WTC11 (cell line): ENCODE measurements at regions not wholly inside any gene's neighbourhood (a gene's known extent, or its start where the extent isn't known, plus 50 kb on each side); places are given as distances from the start of the nearest gene placed in this dataset.

Source experiments
- ATAC-seq: fragments of 200-7000 bp; cut with Tn5 transposase; 2 replicates; pipeline ENCODE4 v1.10.0; 2021; ENCODE audit warnings: mild to moderate bottlenecking, moderate library complexity
- CTCF ChIA-PET: fragments of 300-600 bp; sonication (Branson Sonifier 250); formaldehyde crosslinking; loops from one replicate; lab custom pipeline; 2021; ENCODE audit warnings: antibody characterized with exemption; lab: Charles Lee
- POLR2A ChIA-PET: fragments of 350-600 bp; sonication (Branson Sonifier 250); formaldehyde crosslinking; loops from one replicate; lab custom pipeline; 2021; ENCODE audit warnings: antibody characterized with exemption; lab: Charles Lee
- DNase-seq: peaks from one replicate; pipeline ENCODE4 v3.0.0; 2021; ENCODE audit warnings: low spot score
- H3K27ac Mint-ChIP-seq: 2 replicates; pipeline ENCODE4 v1.8.0; 2021; ENCODE audit warnings: mixed read lengths
- H3K27me3 Mint-ChIP-seq: 2 replicates; pipeline ENCODE4 v1.8.0; 2021; ENCODE audit warnings: low read depth, mild to moderate bottlenecking, moderate library complexity, mixed read lengths
- H3K36me3 Mint-ChIP-seq: 2 replicates; pipeline ENCODE4 v1.8.0; 2021; ENCODE audit warnings: mixed read lengths
- H3K4me1 Mint-ChIP-seq: 2 replicates; pipeline ENCODE4 v1.8.0; 2022; ENCODE audit warnings: mixed read lengths
- H3K4me3 Mint-ChIP-seq: 2 replicates; pipeline ENCODE4 v1.8.0; 2021; ENCODE audit warnings: mild to moderate bottlenecking, moderate library complexity, mixed read lengths
- H3K9me3 Mint-ChIP-seq: 2 replicates; pipeline ENCODE4 v1.8.0; 2021; ENCODE audit warnings: mixed read lengths
- ARID4B ChIP-seq: sonication (generic); formaldehyde crosslinking; IDR thresholded peaks from 2 replicates; pipeline ENCODE4 v1.8.0; 2023; ENCODE audit warnings: missing genetic modification reagents, mild to moderate bottlenecking, borderline replicate concordance
- ATF2 ChIP-seq: sonication (generic); formaldehyde crosslinking; IDR thresholded peaks from 2 replicates; pipeline ENCODE4 v1.8.1; 2022; ENCODE audit warnings: low read depth, missing genetic modification reagents, borderline replicate concordance
- ATF3 ChIP-seq: sonication (generic); formaldehyde crosslinking; conservative IDR thresholded peaks from 2 replicates; pipeline ENCODE4 v1.8.1; 2022; ENCODE audit warnings: mild to moderate bottlenecking, missing genetic modification reagents
- CDX4 ChIP-seq: fragments of 250-450 bp; sonication (Bioruptor Pico); IDR thresholded peaks from 2 replicates; pipeline ENCODE4 v1.9.0; 2021; ENCODE audit warnings: moderate library complexity, mild to moderate bottlenecking, inconsistent platforms, borderline replicate concordance
- CREM ChIP-seq: sonication (generic); formaldehyde crosslinking; IDR thresholded peaks from 2 replicates; pipeline ENCODE4 v1.8.1; 2022; ENCODE audit warnings: mild to moderate bottlenecking, missing genetic modification reagents, moderate library complexity
- E2F1 ChIP-seq: sonication (generic); formaldehyde crosslinking; IDR thresholded peaks from 2 replicates; pipeline ENCODE4 v1.8.0; 2022; ENCODE audit warnings: mild to moderate bottlenecking, missing genetic modification reagents
- E2F4 ChIP-seq: sonication (generic); formaldehyde crosslinking; IDR thresholded peaks from 2 replicates; pipeline ENCODE4 v1.8.1; 2022; ENCODE audit warnings: low read depth, mild to moderate bottlenecking, moderate library complexity, missing genetic modification reagents, borderline replicate concordance
- ELF4 ChIP-seq: sonication (generic); formaldehyde crosslinking; IDR thresholded peaks from 2 replicates; pipeline ENCODE4 v1.8.1; 2022; ENCODE audit warnings: low read depth, mild to moderate bottlenecking, moderate library complexity, missing genetic modification reagents
- EMX1 ChIP-seq: fragments of 250-450 bp; sonication (Bioruptor Pico); IDR thresholded peaks from 2 replicates; pipeline ENCODE4 v1.8.0; 2021; ENCODE audit warnings: mild to moderate bottlenecking
- FOXJ3 ChIP-seq: sonication (generic); formaldehyde crosslinking; IDR thresholded peaks from 2 replicates; pipeline ENCODE4 v1.9.0; 2021; ENCODE audit warnings: missing genetic modification reagents, mild to moderate bottlenecking, borderline replicate concordance
- FOXK1 ChIP-seq: sonication (generic); formaldehyde crosslinking; IDR thresholded peaks from 2 replicates; pipeline ENCODE4 v1.8.0; 2022; ENCODE audit warnings: mild to moderate bottlenecking, moderate library complexity, missing genetic modification reagents
- GABPB1 ChIP-seq: sonication (generic); formaldehyde crosslinking; IDR thresholded peaks from 2 replicates; pipeline ENCODE4 v1.8.1; 2023; ENCODE audit warnings: mild to moderate bottlenecking, missing genetic modification reagents
- HMGA2 ChIP-seq: fragments of 250-450 bp; sonication (Bioruptor Pico); IDR thresholded peaks from 2 replicates; pipeline ENCODE4 v1.4.0; 2021; ENCODE audit warnings: mild to moderate bottlenecking, moderate library complexity
- IRF2 ChIP-seq: sonication (generic); formaldehyde crosslinking; IDR thresholded peaks from 2 replicates; pipeline ENCODE4 v1.8.0; 2022; ENCODE audit warnings: low read depth, missing genetic modification reagents, borderline replicate concordance
- JAZF1 ChIP-seq: fragments of 250-450 bp; sonication (Bioruptor Pico); IDR thresholded peaks from 2 replicates; pipeline ENCODE4 v1.9.0; 2021; ENCODE audit warnings: moderate library complexity, mild to moderate bottlenecking, inconsistent platforms
- MLX ChIP-seq: sonication (generic); formaldehyde crosslinking; IDR thresholded peaks from 2 replicates; pipeline ENCODE4 v1.8.1; 2023; ENCODE audit warnings: mild to moderate bottlenecking, missing genetic modification reagents, moderate library complexity
- NFE2L1 ChIP-seq: sonication (generic); formaldehyde crosslinking; IDR thresholded peaks from 2 replicates; pipeline ENCODE4 v1.8.1; 2023; ENCODE audit warnings: missing genetic modification reagents
- NR1H2 ChIP-seq: sonication (generic); formaldehyde crosslinking; IDR thresholded peaks from 2 replicates; pipeline ENCODE4 v1.9.0; 2021; ENCODE audit warnings: mild to moderate bottlenecking, moderate library complexity, missing genetic modification reagents
- NR3C1 ChIP-seq: sonication (generic); formaldehyde crosslinking; conservative IDR thresholded peaks from 2 replicates; pipeline ENCODE4 v1.8.1; 2023; ENCODE audit warnings: low read depth, mild to moderate bottlenecking, missing genetic modification reagents
- OVOL2 ChIP-seq: fragments of 250-450 bp; sonication (Bioruptor Pico); IDR thresholded peaks from 2 replicates; pipeline ENCODE4 v1.9.0; 2021; ENCODE audit warnings: mild to moderate bottlenecking, borderline replicate concordance
- SP1 ChIP-seq: sonication (generic); formaldehyde crosslinking; conservative IDR thresholded peaks from 2 replicates; pipeline ENCODE4 v1.8.1; 2022; ENCODE audit warnings: missing genetic modification reagents
- TEAD1 ChIP-seq: sonication (generic); formaldehyde crosslinking; IDR thresholded peaks from 2 replicates; pipeline ENCODE4 v1.8.0; 2022; ENCODE audit warnings: mild to moderate bottlenecking, missing genetic modification reagents
- TEAD4 ChIP-seq: sonication (generic); formaldehyde crosslinking; IDR thresholded peaks from 2 replicates; pipeline ENCODE4 v1.8.0; 2022; ENCODE audit warnings: mild to moderate bottlenecking, missing genetic modification reagents
- TP53 ChIP-seq: sonication (generic); formaldehyde crosslinking; IDR thresholded peaks from 2 replicates; pipeline ENCODE4 v1.8.1; 2023; ENCODE audit warnings: mild to moderate bottlenecking, missing genetic modification reagents
- ZNF232 ChIP-seq: sonication (generic); formaldehyde crosslinking; IDR thresholded peaks from 2 replicates; pipeline ENCODE4 v1.8.0; 2022; ENCODE audit warnings: mild to moderate bottlenecking, missing genetic modification reagents
- ZNF263 ChIP-seq: sonication (generic); formaldehyde crosslinking; IDR thresholded peaks from 2 replicates; pipeline ENCODE4 v1.8.1; 2022; ENCODE audit warnings: low read depth, mild to moderate bottlenecking, moderate library complexity, missing genetic modification reagents
- ZNF423 ChIP-seq: fragments of 250-450 bp; sonication (Bioruptor Pico); IDR thresholded peaks from 2 replicates; pipeline ENCODE4 v2.1.2; 2022; ENCODE audit warnings: mild to moderate bottlenecking, moderate library complexity

GRCh38 chr22:48319321-48320047, 1508.2 kb downstream of the BRD1 start:
- H3K27me3 Mint-ChIP-seq = no peaks in the 10 kb centered on the region; the same call in 1 of the 2 replicates

GRCh38 chr22:48318575-48319320, 1508.9 kb downstream of the BRD1 start:
- H3K36me3 Mint-ChIP-seq = peaks cover under 1% of the 10 kb centered on the region; the same call in 1 of the 2 replicates
- ChIA-PET POLR2A (no interaction called here), CTCF (no interaction called here)
- peaks cover 9% of the 10 kb centered on the region for H3K9me3 Mint-ChIP-seq
- ATAC-seq (no peak), DNase-seq (peak; percentile 4)
- H3K27ac Mint-ChIP-seq = no peak overlapping the region
- no peaks in the 10 kb centered on the region; the same call in 1 of the 2 replicates for H3K27me3 Mint-ChIP-seq
- peaks cover 23% of the 10 kb centered on the region for H3K4me1 Mint-ChIP-seq
- H3K4me3 Mint-ChIP-seq = no peak overlapping the region
- TF ChIP-seq NFE2L1 (CRISPR knock-in tag) = no peak
- TF ChIP-seq ZNF263 = no peak
- no peak for TF ChIP-seq JAZF1 (CRISPR knock-in tag)
- no peak for TF ChIP-seq ZNF423 (CRISPR knock-in tag)
- no peak for TF ChIP-seq TP53
- no peak for TF ChIP-seq ARID4B (CRISPR knock-in tag)
- no peak for TF ChIP-seq SP1 (CRISPR knock-in tag)
- TF ChIP-seq GABPB1 (CRISPR knock-in tag) = no peak
- TF ChIP-seq MLX (CRISPR knock-in tag) = no peak

More at GRCh38 chr22:48319321-48320047, 1508.2 kb downstream of the BRD1 start:
- TF ChIP-seq IRF2 (CRISPR knock-in tag) = no peak
- no peak for TF ChIP-seq E2F1
- TF ChIP-seq ELF4 (CRISPR knock-in tag) = no peak
- no peak for TF ChIP-seq ATF3 (CRISPR knock-in tag)
- TF ChIP-seq EMX1 (CRISPR knock-in tag) = no peak
- TF ChIP-seq TEAD4 (CRISPR knock-in tag) = no peak
- no peak for TF ChIP-seq ZNF423 (CRISPR knock-in tag)
- TF ChIP-seq CREM (CRISPR knock-in tag) = no peak
- no peak for TF ChIP-seq CDX4
- TF ChIP-seq HMGA2 = no peak
- no peak for TF ChIP-seq OVOL2 (CRISPR knock-in tag)
- no peak for TF ChIP-seq ATF2 (CRISPR knock-in tag)
- no peak for TF ChIP-seq FOXK1 (CRISPR knock-in tag)
- no peak for TF ChIP-seq TEAD1 (CRISPR knock-in tag)
- no peak for TF ChIP-seq E2F4
- TF ChIP-seq FOXJ3 (CRISPR knock-in tag) = no peak
- no peak for TF ChIP-seq NR3C1 (CRISPR knock-in tag)
- TF ChIP-seq ZNF232 (CRISPR knock-in tag) = no peak
- TF ChIP-seq NR1H2 (CRISPR knock-in tag) = no peak
- TF ChIP-seq, all 79 proteins: peak for 0
- POLR2A ChIA-PET = no interaction called here
- Mint-ChIP-seq H3K4me3 (no peak overlapping the region), H3K4me1 (peaks cover 16% of the 10 kb centered on the region), H3K9me3 (peaks cover 13% of the 10 kb centered on the region), H3K36me3 (peaks cover 5% of the 10 kb centered on the region), H3K27ac (no peak overlapping the region)
- DNase-seq = peak; percentile 5
- no peak for ATAC-seq
- CTCF ChIA-PET = no interaction called here
